GM12878 (cell line): ENCODE measurements at regions not wholly inside any gene's neighbourhood (a gene's known extent, or its start where the extent isn't known, plus 50 kb on each side); places are given as distances from the start of the nearest gene placed in this dataset.
A peak's percentile ranks its signal among the peaks of the same experiment; 100 is the strongest.

ENCODE experiments used
- ATAC-seq: fragments of 200-7000 bp; cut with Tn5 transposase; 3 replicates; pipeline ENCODE4 v1.9.1; 2020; ENCODE audit warnings: mild to moderate bottlenecking, moderate library complexity
- BruUV-seq: library from RNA; stranded (reverse); fragments of 400-500 nt; replicated peaks from 2 replicates; lab custom pipeline; 2021; lab: Mats Ljungman, UMichigan
- CTCF ChIA-PET: fragments of 300-600 bp; sonication (Branson Sonifier 250); formaldehyde crosslinking; extraction: SDS; loops from one replicate; lab custom pipeline; 2021; ENCODE audit warnings: inconsistent platforms; lab: Yijun Ruan, JAX
- POLR2A ChIA-PET: fragments of 350-600 bp; formaldehyde crosslinking; extraction: SDS; loops from one replicate; lab custom pipeline; 2021; ENCODE audit warnings: inconsistent platforms; lab: Charles Lee
- RAD21 ChIA-PET: fragments of 300-600 bp; sonication (Branson Sonifier 250); formaldehyde crosslinking; loops from one replicate; lab custom pipeline; 2023; ENCODE audit warnings: antibody characterized with exemption; ENCODE audit not compliant: unreplicated experiment; lab: Charles Lee
- SMC1A ChIA-PET: fragments of 300-600 bp; sonication (Branson Sonifier 250); formaldehyde crosslinking; loops from one replicate; lab custom pipeline; 2023; ENCODE audit not compliant: unreplicated experiment, uncharacterized antibody; lab: Charles Lee
- DNase-seq: peaks from one replicate; pipeline ENCODE4 v3.0.0-alpha.2; 2011; ENCODE audit warnings: low read depth, low spot score
- FAIRE-seq: peaks from 3 replicates; lab custom pipeline; 2011; peaks lifted over from hg19 to GRCh38; lab: Jason Lieb, UNC
- H2AFZ ChIP-seq: 2 replicates; pipeline ENCODE4 v1.6.0; 2011; ENCODE audit warnings: low read depth, low read length, control low read depth; ENCODE audit not compliant: control insufficient read depth
- H3K27ac ChIP-seq: 2 replicates; pipeline ENCODE4 v1.5.1; 2011; ENCODE audit warnings: control low read depth; ENCODE audit not compliant: control insufficient read depth, insufficient read depth
- H3K27me3 ChIP-seq, 2 experiments: replicated peaks in 1 of 2; 2 replicates each; pipeline versions ENCODE4 v1.6.0 to v1.6.1; 2011; ENCODE audit warnings: low read length in 1 of 2; ENCODE audit not compliant: control insufficient read depth in 2 of 2, insufficient read depth in 2 of 2
- H3K36me3 ChIP-seq, 2 experiments: 2 replicates each; pipeline ENCODE4 v1.5.1; 2011; ENCODE audit warnings: low read length in 1 of 2; ENCODE audit not compliant: control insufficient read depth in 2 of 2, insufficient read depth in 2 of 2
- H3K4me1 ChIP-seq: 2 replicates; pipeline ENCODE4 v1.6.1; 2011; ENCODE audit warnings: mild to moderate bottlenecking, low read length, moderate library complexity, mixed read lengths; ENCODE audit not compliant: control insufficient read depth, insufficient read depth
- H3K4me2 ChIP-seq: 2 replicates; pipeline ENCODE4 v1.6.0; 2011; ENCODE audit warnings: control low read depth; ENCODE audit not compliant: control insufficient read depth, insufficient read depth
- H3K4me3 ChIP-seq: fragments of 200-600 bp; sonication (generic); 2 replicates; pipeline ENCODE4 v1.5.1; 2016
- H3K79me2 ChIP-seq: 2 replicates; pipeline ENCODE4 v1.6.0; 2011; ENCODE audit warnings: low read length; ENCODE audit not compliant: control insufficient read depth, insufficient read depth
- H3K9ac ChIP-seq: 2 replicates; pipeline ENCODE4 v1.8.0; 2011; ENCODE audit warnings: low read length, control low read depth, mixed read lengths; ENCODE audit not compliant: control insufficient read depth, insufficient read depth
- H3K9me3 ChIP-seq: replicated peaks from 3 replicates; pipeline ENCODE4 v1.5.1; 2011; ENCODE audit warnings: mild to moderate bottlenecking, low read length; ENCODE audit not compliant: control insufficient read depth, insufficient read depth
- H4K20me1 ChIP-seq: 2 replicates; pipeline ENCODE4 v1.6.0; 2011; ENCODE audit not compliant: control insufficient read depth, insufficient read depth
- CHD2 ChIP-seq: IDR thresholded peaks from 2 replicates; pipeline ENCODE4 v1.6.1; 2011; ENCODE audit warnings: low read depth, low read length, improper control_type of control experiment, borderline replicate concordance
- CREM ChIP-seq: IDR thresholded peaks from 2 replicates; pipeline ENCODE4 v1.6.1; 2014; ENCODE audit warnings: antibody characterized with exemption, low read depth
- JUNB ChIP-seq: IDR thresholded peaks from 2 replicates; pipeline ENCODE4 v1.6.1; 2016; ENCODE audit warnings: antibody characterized with exemption, mild to moderate bottlenecking
- MXI1 ChIP-seq: fragments of 150-350 bp; IDR thresholded peaks from 2 replicates; pipeline ENCODE4 v1.6.1; 2011; ENCODE audit warnings: low read depth, mild to moderate bottlenecking, inconsistent platforms, low read length, improper control_type of control experiment
- POLR2AphosphoS5 ChIP-seq: IDR thresholded peaks from 2 replicates; pipeline ENCODE4 v1.6.1; 2011; ENCODE audit warnings: mild to moderate bottlenecking, low read length, inconsistent platforms
- RUNX3 ChIP-seq: IDR thresholded peaks from 2 replicates; pipeline ENCODE4 v1.6.1; 2012; ENCODE audit warnings: low read length, inconsistent platforms
- SIN3A ChIP-seq: IDR thresholded peaks from 2 replicates; pipeline ENCODE4 v1.6.1; 2012; ENCODE audit warnings: low read depth, low read length, improper control_type of control experiment
- SMAD1 ChIP-seq: fragments of 450-650 bp; IDR thresholded peaks from 2 replicates; pipeline ENCODE4 v1.6.1; 2018; ENCODE audit warnings: mild to moderate bottlenecking, low read depth; ENCODE audit not compliant: partially characterized antibody
- SREBF1 ChIP-seq: IDR thresholded peaks from 2 replicates; pipeline ENCODE4 v1.6.1; 2012; ENCODE audit warnings: mild to moderate bottlenecking, low read length
- TARDBP ChIP-seq: IDR thresholded peaks from 2 replicates; pipeline ENCODE4 v1.6.1; 2016; ENCODE audit warnings: borderline replicate concordance
- TCF7 ChIP-seq: IDR thresholded peaks from 2 replicates; pipeline ENCODE4 v1.6.1; 2014; ENCODE audit warnings: antibody characterized with exemption, borderline replicate concordance
- YY1 ChIP-seq: IDR thresholded peaks from 2 replicates; pipeline ENCODE4 v1.6.1; 2011; ENCODE audit warnings: low read depth, mild to moderate bottlenecking, low read length
- WGBS: methylation state at CpG from one replicate; pipeline ENCODE4 v1.1.6; 2016; ENCODE audit warnings: low lambda C conversion rate; ENCODE audit not compliant: insufficient replicate concordance, insufficient coverage; ENCODE audit errors: missing lambda C conversion rate; 5-methylcytosine and 5-hydroxymethylcytosine counted together
- in situ Hi-C: fragments of 300-500 bp; cut with MboI; formaldehyde crosslinking; loops from 9 replicates; pipeline ENCODE4 v1.14.3; 2018; ENCODE audit warnings: mixed read lengths
- intact Hi-C: fragments of 100-400 bp; cut with micrococcal nuclease; formaldehyde crosslinking; loops from one replicate; pipeline ENCODE4 v1.14.2; 2022; ENCODE audit not compliant: unreplicated experiment
- TF ChIP-seq, protein P1 (sequence below): IDR thresholded peaks from 2 replicates; pipeline ENCODE4 v1.6.1; 2011; ENCODE audit warnings: low read depth, mild to moderate bottlenecking, low read length, moderate library complexity, borderline replicate concordance; ENCODE audit errors: extremely low read depth
- TF ChIP-seq, protein P2 (sequence below): IDR thresholded peaks from 2 replicates; pipeline ENCODE4 v1.6.1; 2012; ENCODE audit warnings: low read depth, low read length, improper control_type of control experiment
- TF ChIP-seq, protein P3 (sequence below): IDR thresholded peaks from 2 replicates; pipeline ENCODE4 v1.6.1; 2012; ENCODE audit warnings: low read depth, low read length, improper control_type of control experiment

DNA sequence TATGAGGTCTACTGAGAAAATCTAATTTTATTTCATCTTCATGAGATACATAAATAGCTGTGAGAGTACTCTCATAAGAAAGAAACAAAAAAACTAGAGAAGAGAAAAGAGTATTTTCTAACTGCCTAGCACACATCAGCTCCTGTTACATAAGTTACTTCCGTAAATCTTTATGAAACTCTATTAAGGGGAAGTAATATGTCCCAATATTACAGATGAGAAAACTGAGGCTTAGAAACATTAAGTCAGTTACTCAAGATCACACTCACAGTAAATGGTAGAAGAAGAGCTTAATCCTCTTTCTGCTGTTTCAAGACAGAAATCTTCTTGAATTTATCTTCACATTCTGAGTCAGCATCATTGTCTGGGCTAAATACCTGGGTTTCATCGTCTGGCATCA lies 164.1 kb downstream of the DTHD1 start:
- H3K9ac ChIP-seq, result no peak overlapping the region
- H3K4me2 ChIP-seq, result no peak overlapping the region
- no peak overlapping the region for H3K4me3 ChIP-seq
- WGBS, result 28% methylated on average over 2 of the region's 2 CpGs
- ATAC-seq (peak; percentile 68), DNase-seq (no peak), FAIRE-seq (no peak)
- ChIA-PET POLR2A (no interaction called here), SMC1A (no interaction called here), CTCF (no interaction called here), RAD21 (interaction anchor here (0.9 to 1.2 kb wide), 2 partner anchors 97 to 107 kb away, joined by 3 read pairs; no protein-coding TSS in a partner anchor)
- in situ Hi-C loops, result no loop called here
- H3K4me1 ChIP-seq, result no peaks in the 10 kb centered on the region
- H3K36me3 ChIP-seq, result no peaks in the 10 kb centered on the region
- no peaks in the 10 kb centered on the region for H3K79me2 ChIP-seq
- H3K27me3 ChIP-seq, result no peaks in the 10 kb centered on the region
- H2AFZ ChIP-seq, result peak overlapping the region; percentile 40
- TF ChIP-seq RUNX3, result no peak
- no peak for TF ChIP-seq SIN3A
- no peak for TF ChIP-seq YY1
- no peak for TF ChIP-seq TCF7
- TF ChIP-seq, protein P1, sequence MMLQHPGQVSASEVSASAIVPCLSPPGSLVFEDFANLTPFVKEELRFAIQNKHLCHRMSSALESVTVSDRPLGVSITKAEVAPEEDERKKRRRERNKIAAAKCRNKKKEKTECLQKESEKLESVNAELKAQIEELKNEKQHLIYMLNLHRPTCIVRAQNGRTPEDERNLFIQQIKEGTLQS, result no peak
- TF ChIP-seq MXI1, result no peak
- TF ChIP-seq SREBF1, result no peak
- TF ChIP-seq, protein P2, sequence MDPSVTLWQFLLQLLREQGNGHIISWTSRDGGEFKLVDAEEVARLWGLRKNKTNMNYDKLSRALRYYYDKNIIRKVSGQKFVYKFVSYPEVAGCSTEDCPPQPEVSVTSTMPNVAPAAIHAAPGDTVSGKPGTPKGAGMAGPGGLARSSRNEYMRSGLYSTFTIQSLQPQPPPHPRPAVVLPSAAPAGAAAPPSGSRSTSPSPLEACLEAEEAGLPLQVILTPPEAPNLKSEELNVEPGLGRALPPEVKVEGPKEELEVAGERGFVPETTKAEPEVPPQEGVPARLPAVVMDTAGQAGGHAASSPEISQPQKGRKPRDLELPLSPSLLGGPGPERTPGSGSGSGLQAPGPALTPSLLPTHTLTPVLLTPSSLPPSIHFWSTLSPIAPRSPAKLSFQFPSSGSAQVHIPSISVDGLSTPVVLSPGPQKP, result no peak
- TF ChIP-seq, protein P3, sequence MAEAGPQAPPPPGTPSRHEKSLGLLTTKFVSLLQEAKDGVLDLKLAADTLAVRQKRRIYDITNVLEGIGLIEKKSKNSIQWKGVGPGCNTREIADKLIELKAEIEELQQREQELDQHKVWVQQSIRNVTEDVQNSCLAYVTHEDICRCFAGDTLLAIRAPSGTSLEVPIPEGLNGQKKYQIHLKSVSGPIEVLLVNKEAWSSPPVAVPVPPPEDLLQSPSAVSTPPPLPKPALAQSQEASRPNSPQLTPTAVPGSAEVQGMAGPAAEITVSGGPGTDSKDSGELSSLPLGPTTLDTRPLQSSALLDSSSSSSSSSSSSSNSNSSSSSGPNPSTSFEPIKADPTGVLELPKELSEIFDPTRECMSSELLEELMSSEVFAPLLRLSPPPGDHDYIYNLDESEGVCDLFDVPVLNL, result no peak
- TF ChIP-seq SMAD1, result no peak
- no peak for TF ChIP-seq CHD2
- TF ChIP-seq JUNB, result no peak
- no peak for TF ChIP-seq CREM
- TF ChIP-seq TARDBP, result no peak
- no peak for TF ChIP-seq POLR2AphosphoS5
- intact Hi-C loops, result no loop called here
- BruUV-seq, result no TSS peak
- H4K20me1 ChIP-seq, result no peaks in the 10 kb centered on the region
- H3K9me3 ChIP-seq, result no peaks in the 10 kb centered on the region; the same call in 2 of the 3 replicates
- H3K27ac ChIP-seq, result no peak overlapping the region
